HG03378 (cell line): ENCODE measurements at regions not wholly inside any gene's neighbourhood (a gene's known extent, or its start where the extent isn't known, plus 50 kb on each side); places are given as distances from the start of the nearest gene placed in this dataset.
"Not testable (repeated sequence)": the region's sequence is repeated elsewhere in the genome, so short reads cannot be mapped to it uniquely, and the experiment has no call there.

Experiments used
- ATAC-seq: cut with Tn5 transposase; IDR thresholded peaks from one replicate; pipeline ENCODE4 v1.9.1; 2021; ENCODE audit warnings: mild to moderate bottlenecking, moderate library complexity; ENCODE audit not compliant: unreplicated experiment

DNA sequence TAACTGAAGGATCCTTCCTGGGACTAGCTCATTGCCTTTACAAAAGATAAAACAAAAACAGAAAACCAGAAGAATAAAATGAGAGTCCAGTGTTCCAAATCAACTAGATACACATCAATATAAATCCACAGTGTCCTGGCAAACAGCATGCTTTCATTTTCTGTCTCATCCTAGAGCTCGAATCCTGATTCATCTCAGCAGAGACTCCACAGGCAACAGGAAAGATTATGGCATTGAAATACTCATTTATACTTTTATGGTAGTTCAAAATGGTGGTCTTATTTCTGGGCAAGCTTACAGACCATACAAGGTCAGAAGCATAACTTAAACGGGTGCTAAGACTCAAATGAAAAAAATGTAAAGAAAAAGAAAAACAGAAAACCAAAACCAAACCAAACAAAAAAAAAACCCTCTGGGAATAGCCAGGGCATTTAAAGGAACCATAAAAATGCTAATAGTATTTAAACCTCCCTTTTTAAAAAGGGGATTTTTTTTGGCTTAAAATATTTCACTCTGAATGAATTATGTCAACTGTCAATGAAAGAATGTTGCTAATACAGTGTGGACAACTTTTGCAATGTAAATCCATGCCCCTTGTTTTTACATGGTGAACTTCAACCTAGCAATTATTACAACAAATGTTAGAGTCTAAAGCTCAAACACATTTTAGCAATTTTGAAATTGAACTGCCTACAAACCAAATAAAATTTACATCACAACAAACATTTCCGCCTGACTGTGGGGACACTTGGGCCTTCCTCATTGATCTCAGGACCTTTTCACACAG lies 57.9 kb downstream of the GPR101 start:
- ATAC-seq: no peak

DNA sequence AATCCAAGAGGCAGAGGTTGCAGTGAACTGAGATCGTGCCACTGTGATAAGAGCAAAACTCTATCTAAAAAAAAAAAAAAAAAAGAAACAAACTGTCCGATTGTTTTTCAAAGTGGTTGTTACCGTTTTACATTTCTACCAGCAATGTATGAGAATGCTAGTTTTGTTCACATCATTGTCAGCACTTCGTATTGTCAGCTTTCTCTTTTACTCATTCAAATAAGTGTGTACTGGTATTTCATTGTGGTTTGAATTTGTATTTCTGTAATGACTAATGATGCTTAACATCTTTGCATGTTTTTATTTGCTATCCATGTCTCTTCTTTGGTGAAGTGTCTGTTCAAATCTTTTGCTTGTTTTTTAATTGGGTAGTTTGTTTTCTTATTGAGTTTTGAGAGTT lies 65.8 kb downstream of the GPR101 start:
- no peak for ATAC-seq

DNA sequence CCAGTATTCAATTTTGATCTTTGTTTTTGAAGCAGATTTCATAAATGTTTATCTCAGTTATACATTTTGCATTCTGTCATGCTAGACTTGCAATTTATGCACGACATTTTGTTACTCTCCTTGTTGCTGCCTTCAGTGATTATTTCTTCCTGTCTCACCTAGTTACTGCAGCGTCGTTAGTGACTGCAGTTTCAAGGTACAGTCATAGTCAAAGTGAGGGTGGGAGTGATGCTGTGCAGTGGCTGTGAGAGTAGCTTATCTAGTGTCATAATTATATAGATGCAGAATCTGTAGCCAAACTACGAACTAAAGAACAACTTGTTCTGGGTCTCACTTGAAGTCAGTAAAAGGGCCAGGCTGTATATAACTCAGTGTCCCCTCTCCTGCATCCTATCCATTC lies 69.8 kb downstream of the GPR101 start:
- no peak for ATAC-seq

DNA sequence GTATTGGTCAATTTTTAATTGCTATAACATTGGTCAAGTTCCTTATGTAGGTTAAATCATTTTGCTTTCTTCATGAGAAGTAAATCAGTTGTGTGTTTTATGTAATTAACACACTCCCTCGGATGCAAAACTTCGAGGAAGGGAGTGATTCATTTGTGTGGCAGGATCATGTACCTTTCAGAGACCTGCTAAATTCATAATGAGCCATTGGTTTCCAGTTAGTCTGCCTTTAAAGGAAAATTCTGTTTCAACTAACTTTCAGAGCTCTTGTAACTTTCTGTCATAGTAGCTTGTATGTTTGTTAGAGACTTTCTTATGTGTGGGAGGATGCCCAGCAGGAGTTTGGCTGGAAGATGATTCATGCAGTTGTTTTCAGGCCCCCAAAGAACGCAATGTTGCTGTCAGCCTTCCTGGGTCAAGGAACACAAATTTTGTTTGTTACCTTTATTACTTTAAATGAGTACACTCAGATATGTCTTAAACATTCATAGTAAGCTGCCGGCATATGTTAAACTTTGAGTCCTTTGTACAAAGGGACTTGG lies 72.1 kb downstream of the GPR101 start:
- ATAC-seq: no peak

DNA sequence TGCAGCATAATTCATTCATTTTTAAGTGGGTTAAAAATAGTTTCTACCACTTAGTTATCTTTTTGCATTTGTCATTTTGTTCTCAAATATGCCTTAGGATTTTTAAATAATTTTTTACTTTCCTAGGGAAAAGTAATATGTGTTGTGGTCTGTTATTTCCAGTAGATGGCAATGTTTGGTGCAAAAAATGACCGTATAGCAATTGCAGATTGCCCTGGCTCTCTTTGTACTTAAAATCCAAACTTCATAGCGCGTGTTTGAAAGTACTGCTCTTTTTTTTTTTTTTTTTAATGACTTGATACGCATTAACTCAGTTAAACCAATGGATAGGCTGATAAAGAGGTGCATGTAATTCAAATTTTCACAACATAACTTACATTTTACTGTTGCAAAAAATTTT lies 74.4 kb upstream of the RBMX start:
- no peak for ATAC-seq

DNA sequence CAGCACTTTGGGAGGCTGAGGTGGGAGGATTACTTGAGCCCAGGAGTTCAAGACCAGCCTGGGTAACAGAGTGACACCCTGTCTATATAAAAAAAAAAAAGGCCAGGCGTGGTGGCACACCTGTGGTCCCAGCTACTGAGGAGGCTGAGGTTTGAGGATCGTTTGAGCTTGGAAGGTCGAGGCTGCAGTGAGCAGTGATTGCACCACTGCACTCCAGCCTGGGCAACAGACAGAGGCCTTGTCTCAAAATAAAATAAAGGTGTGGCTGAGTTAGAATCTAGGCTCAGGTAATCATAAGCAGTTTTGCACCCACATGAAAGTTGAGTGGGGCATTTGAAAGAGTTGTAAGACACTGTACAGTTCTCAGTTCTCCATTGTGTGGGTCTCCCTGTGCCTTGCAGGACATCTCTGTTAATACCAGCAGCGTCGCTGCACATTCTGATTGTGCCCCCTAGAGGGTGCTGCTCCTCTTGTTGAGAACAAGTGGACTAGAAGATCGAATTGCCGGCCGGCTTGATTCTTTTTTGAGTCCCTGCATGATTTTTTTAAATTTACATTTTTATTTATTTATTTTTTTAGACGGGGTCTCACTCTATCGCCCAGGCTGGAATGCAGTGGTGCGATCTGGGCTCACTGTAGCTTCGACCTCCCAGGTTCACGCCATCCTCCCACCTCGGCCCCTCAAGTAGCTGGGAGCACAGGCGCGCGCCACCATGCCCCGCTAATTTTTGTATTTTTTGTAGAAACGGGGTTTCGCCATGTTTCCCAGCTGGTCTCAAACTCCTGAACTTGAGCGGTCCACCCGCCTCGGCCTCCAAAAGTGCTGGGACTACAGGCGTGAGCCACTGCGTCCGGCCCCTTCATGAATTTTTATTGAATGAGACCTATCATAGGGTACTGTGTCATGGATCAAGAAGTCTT lies 73.6 kb upstream of the RBMX start:
- peak; percentile 94 for ATAC-seq

DNA sequence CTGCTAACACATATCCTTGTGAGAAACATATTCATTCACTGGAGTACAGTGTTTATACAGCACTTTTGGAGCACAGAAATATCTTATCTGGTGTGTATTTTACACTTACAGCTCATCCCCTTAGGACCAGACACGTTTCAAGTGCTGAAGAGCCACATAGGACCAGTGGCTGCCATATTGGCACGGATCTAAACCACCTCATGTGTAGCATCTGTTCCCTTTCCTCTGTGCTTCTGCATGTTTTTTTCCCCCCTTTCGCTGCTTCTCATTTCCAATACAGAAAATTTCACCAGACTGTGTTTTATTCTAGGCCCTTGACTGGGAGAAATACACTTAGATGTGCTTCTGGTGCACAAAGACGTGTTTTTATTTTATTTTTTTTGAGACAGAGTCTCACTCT lies 69.7 kb upstream of the RBMX start:
- ATAC-seq: no peak

DNA sequence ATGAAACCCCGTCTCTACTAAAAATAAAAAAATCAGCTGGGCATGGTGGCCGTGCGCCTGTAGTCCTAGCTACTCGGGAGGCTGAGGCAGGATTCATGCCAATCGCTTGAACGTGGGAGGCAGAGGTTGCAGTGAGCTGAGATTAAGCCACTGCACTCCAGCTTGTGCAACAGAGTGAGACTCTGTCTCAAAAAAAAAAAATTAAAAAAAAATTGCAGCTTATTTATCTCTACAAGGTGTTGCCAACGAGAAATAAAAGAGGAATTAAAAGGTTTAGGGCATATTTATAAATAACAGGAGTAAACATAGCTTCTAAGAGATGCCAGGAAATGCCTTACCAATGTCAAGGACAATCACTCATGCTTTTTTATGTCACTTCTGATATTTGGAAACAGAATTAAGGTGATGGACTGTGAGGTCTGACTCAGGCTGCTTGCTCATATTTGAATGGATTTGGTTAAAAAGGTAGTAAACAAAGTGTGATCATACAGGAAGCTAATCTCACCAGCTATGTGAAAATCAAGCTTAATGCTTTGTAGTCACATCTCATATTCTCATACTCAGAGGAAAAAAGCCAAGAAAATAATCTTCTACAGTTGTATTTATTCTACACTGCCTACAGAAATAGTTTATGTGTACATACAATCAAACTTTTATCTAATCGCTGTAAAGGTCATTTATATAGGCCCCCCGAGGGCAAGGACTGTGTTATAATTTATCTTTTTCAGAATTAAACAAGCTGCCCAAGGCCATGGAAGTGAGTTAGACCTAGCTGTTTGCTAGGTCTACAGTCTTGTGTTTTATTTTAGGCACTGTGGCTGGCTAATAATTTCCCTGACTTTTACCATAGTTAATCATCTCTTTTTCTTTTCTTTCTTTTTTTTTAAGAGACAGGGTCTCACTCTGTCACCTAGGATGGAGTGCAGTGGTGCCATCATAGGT lies 61.1 kb upstream of the RBMX start:
- no peak for ATAC-seq

DNA sequence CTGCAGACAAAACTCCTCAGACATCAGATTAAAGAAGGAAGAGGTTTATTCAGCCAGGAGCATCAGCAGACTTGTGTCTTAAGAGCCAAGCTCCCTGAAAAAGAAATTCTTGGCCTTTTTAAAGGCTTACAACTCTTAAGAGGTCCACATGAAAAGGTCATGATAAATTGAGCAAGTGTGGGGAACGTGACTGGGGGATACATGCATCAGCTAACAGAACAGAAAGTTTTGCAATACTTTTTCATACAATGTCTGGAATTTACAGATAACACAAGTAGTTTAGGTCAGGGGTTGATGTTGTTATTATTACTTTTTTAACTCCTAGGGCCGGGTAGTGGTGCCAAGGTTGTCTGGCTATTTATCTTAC lies 55.6 kb upstream of the RBMX start:
- no peak for ATAC-seq

DNA sequence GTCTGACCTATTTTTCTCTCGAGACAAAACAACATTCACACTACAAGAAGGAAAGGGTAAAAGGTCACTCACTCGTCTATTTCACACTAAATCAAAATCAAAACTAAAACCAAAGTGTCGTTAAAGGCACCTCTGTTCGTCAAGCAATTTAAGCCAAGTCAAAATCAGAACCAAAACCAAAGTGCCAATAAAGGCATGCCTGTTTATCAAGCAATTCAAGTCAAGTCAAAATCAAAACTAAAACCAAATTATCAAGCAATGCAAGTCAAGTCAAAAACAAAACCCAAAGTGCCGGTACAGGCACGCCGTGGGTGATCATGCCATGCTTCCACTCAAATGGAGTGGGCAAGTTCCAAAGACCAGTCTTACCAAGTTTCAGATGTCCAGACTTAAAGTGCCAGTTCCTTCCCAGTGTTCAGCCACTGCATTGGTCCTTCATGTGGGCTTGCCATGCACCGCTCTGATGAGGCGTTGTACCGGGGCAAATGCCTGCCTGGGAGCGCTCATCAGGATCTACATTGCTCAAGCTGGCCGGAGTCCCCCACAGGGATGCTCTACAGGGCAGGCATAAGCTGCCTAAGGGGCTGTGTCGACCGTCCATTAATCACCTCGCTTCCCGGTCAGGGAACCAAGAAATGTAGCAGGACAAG lies 55.1 kb upstream of the RBMX start:
- not testable (repeated sequence) for ATAC-seq

DNA sequence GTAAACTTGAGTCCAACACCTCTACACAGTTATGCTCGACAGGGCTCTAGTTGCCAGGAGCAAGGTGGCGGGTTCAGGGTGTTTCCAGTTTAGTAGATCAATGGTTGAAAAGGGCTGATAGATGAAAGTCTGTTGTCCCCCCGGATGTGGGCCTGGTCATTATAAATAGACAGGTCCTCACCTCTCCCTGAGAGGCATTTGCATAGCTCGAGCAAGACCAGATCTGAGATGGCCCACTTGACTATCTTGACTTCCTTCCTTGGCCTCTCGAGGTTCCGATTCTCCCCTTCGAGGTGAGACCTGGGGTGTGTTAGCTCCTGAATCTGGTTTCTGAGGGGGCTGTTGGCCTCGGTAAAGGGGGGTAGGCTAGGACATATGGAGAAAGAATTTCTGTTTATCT lies 54.1 kb upstream of the RBMX start:
- ATAC-seq: not testable (repeated sequence)

DNA sequence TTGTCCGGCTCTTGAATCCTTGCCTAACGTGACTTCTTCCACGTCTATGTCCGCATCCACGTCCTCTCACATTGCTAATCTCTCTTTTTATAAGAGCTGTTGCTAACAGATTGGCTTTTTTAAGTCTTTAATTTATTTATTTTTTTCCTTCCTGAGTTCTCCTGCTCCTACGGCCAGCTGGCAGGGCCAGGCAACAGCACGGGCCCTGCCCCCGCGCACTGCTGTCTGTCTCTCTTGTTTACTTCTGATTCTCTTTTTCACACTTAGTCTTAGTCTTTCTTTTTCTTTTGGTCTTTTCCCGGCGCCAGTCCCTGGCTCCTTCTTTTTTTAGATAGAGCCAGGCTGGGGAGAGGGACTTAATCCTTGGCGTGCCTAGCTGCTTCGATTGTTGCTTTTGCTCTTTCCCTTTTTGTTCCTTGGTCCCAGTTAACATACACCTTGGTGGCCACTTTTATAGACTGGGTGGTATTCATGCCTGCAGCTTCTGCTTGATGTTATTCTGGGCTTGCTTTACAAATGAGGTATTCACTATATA lies 53.2 kb upstream of the RBMX start:
- no peak for ATAC-seq

DNA sequence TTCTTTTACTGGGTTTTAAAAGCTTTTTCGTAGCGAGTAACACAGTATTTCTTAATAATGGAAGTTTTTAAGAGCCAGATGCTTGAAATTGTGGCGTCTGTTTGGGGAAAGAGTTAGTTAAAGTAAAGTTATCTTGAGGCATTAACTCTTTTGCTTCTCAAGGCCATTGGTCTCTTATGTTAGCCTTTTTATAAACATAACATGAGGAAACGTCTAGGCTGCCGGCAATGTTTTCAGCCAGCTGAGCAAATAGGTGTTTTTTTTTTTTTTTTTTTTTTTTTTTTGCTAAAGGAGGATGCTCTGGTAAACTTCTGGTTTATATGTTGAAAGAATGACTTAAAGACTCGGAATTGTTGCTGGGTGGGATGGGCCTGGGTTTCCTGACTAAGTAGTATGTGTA lies 51.1 kb upstream of the RBMX start:
- ATAC-seq: no peak
